SK-MEL-5 (cell line): ENCODE measurements at regions not wholly inside any gene's neighbourhood (a gene's known extent, or its start where the extent isn't known, plus 50 kb on each side); places are given as distances from the start of the nearest gene placed in this dataset.
"Not testable (repeated sequence)": the region's sequence is repeated elsewhere in the genome, so short reads cannot be mapped to it uniquely, and the experiment has no call there.

ENCODE experiments used
- DNase-seq: peaks from one replicate; pipeline ENCODE4 v3.0.0-alpha.2; 2016; ENCODE audit warnings: low read depth, low spot score
- in situ Hi-C: cut with HindIII; loops from 2 replicates; pipeline ENCODE4 v1.10.0; 2016; ENCODE audit warnings: low sequenced_read_pairs, high pct_unique_total_duplicates, low pct_unique_long_range_greater_than_20kb

DNA sequence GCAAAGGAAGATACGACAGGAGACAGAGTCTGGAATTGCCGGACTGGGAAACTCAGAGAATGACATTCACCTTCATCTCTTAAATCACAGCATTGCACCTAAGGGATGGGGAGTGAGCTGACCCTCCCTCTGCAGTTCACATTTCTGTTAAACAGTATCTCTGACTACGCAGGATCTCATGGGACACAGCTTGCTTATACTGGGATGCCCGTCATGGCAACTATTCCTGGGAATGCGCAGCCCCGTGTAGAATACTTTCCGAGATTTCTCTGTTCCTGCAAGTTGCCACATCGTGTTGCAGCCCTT is 232.5 kb upstream of the HES1 start:
- DNase-seq: no peak
- in situ Hi-C loops: no loop called here

DNA sequence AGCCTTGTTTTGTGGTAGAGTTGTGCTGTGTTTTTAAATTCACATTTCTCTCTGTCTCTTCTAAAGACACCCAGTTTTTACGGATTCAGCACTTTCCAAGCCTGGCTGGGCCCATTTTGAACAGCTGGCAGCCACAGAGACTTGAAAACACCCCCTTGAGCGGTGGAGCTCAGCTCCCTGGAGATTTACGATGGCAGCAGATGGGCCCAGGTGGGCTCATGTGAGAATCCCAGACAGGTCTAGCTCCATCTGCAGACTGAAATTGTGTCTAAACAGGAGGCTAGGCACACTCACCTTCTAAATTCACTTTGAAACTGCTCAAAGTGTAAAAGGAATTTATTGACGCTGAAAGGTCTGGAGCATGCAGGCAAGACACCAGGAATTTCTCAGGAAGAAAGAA is 232.0 kb upstream of the HES1 start:
- in situ Hi-C loops: no loop called here
- DNase-seq: no peak

DNA sequence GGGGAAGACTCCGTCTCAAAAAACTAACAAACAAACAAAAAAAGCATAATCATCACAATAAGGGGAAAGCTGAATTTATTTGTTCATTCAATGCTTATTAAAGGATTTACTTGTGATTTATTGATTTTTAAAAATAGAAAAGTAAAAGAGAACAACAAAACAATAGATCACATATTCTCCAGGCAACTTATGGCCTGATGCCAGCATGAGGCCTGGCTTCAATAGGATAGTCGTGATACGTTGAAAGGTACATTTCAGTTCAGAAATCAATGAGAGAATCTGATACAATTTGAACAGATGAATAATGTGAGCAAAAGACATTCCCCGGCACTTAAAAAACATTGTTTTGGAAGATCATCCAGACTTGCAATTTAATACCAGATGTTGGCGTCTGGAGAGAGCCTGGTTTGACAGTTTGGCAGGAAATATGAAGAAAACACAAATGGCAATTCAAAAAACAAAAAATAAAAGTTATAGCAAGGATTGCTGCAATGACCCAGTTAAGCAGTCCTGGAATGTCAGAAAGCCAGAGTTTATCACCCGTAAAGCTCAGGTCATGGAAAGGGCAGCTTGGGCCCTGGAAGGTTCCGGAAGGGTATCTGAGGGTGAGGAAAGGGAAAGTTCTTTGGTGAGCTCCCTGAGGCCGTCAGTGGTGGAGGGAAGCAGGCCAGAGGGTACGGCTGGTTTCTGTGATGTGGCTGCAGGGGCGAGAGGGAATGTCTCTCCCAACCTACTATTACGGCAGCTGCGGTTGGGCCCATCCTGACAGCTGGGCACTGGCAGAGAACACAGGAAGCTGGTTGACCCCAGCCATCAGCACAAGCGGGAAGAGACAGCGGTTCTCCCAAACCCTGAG is 230.2 kb upstream of the HES1 start:
- no peak for DNase-seq
- in situ Hi-C loops: no loop called here

DNA sequence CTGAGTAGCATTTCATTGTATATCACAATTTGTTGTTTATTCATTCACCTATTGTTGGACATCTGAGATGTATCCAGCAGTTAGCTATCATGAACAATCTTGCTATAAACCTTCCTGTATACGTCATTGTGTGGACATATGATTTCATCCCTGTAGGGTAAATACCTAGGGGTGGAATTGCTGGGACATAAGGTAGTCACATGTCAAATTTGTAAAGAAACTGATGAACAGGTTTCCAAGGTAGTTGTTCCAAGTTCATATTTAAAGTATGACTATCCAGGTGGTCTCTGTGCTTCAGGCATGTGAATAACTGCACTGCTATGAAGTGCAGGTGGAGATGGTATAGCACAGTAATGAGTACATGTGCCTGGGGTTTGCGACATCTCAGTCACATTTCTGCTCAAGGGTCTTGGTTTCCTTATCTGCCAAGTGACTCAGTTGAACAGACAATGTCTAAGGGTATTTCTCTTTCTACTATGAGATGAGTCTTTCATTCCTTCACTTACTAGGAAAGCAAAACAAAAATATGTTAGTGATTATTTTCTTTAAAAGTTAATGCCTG is 229.0 kb upstream of the HES1 start:
- DNase-seq: no peak
- in situ Hi-C loops: no loop called here

DNA sequence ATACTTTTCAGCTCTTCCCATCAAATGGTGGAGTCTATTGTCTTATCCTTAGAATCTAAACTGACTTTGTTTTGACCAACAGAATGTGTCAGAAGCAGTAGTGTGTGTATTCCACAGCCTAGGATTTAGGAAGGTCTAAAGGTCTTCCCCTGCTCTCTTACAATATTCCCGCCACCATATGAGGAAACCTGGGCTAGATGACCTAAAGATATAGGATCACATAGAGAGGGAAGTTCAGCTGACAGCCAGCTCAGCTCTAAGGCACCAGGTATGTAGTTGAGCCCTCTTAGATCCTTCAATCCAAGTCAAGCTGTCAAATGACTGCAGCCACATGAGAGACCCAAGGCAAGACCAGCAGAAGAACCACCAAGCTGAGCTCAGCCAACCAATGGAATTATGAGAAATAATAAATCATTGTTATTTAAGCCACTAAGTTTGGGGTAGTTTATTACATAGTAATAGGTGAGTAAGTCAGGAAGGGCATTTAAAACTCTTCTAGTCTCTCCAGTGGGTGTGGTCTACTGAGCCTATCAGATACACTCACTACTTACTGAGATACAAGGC is 227.7 kb upstream of the HES1 start:
- in situ Hi-C loops: no loop called here
- no peak for DNase-seq

DNA sequence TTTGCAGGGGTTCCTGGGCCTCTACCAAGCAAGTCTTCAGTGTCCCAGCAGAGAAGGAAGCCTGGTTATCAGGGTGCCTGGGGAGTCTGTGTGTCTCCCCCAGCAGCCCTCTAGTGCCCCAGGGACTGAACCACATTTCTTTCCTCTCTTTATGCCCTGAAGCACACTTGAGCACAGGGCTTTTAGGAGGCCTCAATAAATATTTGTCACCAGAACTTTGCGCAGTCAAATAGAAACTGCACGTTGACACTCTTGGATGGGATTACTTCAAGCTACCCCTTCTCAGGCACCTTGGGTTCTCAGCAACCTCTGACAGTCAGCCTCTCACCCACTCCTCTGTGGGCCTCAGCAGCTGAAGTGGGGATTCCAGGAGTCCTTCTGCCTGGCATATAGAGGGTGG is 226.6 kb upstream of the HES1 start:
- no peak for DNase-seq
- in situ Hi-C loops: no loop called here

DNA sequence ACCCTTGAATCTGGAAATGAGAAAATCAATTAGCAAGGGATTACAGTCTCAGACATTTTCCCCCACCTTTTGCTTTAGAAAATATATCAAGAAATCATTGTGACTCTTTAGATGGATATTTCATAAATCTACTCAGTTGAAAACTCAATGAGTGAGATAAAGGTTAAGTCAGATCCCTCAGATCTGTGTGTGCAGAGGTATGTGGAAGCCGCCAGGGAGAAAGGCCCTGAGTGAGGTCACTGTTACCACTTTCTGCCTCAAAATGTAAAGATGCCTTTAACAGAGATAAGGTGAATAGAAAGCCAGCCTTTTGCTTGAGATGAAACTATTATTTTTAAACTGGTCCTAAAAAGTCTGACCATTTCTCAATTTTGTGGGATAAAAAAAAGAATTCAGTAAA is 225.6 kb upstream of the HES1 start:
- in situ Hi-C loops: no loop called here

DNA sequence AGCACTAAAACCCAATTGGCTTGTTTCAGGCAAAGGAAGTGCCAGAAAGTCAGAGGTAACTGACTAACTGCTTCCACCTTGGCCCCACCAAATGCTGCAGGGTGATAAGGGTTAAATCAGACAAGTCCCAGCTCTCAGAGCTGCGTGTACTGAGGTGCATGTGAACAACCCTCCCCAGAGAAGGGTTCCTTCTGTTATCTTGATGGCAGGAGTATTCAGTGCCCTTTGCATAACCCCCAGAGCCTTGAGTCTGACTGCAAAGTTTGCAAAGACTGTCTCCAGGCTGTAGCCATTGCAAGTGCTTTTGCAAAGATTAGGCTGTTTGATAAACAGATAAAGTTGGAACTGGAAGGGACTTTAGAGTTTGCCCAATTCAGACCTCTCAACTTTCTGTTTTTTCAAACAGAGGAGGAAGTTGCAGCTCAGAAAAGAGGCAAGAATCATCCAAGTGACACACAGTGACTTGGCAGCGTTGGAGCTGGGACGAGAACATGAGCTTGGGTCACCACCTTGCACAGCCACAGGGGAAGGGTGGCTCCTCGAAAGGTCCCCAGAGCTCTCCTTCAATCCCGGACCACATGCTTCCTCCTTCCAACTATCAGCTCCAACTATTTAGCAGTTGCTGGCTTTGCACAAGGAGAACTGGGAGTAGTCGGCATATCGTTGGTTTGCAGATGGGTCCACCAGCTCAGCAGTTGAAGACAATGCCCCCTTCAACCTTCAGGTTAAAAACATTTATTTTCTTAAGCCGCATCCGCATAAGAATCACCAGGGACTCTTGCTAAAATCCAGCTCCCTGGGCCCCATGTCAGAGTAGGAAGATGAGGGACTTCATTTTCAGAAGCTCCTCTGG is 224.8 kb upstream of the HES1 start:
- in situ Hi-C loops: no loop called here
- DNase-seq: no peak

More for the DNA sequence above, 225.6 kb upstream of the HES1 start:
- no peak for DNase-seq

DNA sequence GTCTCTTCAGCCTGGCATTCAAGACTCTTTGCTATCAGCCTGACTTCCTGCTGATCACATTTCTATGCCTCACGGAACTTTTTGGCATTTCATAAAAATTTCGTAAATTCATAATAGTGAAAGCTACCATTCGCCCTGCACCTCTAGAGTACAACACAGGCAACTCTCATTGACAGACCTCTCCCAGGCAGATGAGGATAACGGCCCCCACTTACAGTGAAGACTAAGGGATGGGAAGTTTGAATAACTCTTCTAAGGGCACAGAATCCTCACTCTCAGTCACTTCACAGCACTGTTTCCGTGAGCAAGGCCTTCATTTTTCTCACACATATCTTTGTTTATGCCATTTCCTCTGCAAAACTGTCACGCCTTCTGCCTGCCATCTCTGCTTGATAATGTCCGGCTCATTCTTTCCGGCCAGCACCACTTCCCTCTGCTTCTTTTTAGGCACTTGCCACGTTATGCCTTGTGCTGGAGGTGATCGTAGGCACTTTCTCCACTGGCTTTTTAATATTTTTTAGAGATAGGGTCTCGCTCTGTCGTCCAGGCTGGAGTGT is 224.1 kb upstream of the HES1 start:
- DNase-seq: no peak
- in situ Hi-C loops: no loop called here

DNA sequence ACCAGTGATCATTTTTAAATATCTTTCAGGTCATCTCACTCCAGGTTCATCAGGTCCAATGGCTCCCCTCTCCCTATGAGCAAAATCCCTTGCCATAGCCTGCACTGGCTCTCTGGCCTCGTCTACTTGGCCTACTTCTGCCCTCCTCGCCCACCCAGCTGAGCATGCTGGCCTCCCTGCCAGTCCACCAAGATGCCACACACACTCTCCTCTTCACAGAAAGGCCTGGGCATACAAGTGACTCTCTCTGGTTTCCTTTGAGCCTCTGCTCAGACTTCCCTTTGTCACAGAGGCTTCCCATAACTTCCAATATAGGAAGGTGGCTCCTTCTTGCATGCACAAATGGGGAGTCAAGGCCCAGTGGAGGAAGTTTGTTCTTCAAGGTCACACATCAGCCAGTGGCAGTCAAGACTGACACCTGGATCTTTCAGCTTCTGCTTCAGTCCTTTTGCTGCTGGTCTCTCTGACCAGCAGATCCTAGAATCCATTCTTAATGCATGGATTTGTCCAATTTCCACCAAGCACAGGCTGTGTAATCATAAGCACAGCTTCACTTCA is 223.2 kb upstream of the HES1 start:
- no peak for DNase-seq
- in situ Hi-C loops: no loop called here

DNA sequence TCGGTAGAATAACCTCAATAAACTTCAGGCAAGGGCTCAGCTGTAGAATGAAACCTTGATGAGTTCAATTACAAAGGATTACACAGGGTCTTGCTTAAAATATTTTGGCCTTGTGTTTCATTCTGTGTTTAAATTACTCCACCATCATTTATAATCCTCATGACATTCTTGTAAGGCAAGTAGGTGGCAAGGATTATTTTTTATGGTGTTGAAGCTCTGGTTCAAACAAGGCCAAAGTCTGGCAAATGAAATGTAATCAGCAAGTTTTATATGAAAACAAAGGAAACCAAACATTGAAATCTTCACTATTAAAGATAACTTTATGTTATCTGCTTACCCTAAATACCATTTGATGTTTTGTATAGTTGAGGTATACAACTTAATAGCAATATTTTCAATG is 221.3 kb upstream of the HES1 start:
- in situ Hi-C loops: no loop called here
- no peak for DNase-seq

DNA sequence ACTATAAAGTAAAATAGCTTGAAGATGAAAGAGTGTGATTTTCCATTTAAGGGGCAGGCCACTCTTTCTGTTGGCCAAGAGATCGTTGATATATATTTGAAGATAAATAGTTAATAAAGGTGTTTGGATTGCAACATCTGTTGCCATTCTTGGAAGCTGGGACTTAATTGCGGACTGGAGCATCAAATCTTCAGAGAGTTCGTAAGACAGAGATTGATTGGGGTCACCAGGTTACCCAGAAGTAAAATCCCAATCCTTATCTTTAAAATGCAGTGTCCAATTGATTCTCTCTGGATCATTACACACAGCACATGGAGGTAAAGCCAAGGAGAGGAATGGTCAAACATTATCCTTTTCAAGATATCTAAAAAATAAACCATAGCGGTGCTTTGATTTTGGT is 220.8 kb upstream of the HES1 start:
- in situ Hi-C loops: no loop called here

DNA sequence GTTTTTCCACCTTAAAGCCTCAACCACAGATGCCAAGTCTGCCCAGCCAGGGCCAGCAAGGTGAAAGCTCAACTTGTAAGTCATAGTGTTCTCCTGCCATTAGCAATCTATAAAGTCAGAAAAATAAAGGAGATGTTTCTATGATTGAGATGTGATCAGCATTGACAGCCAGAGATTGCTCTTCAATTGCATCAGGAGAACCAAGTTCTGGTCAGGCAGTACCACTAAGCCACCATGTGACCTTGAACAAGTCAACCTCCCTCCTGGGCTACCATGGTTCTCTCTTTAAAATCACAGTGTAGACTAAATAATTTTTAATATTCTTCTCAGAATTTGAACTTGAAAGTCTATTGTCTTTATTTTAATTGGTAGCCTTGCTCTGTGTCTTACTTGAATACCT is 220.3 kb upstream of the HES1 start:
- in situ Hi-C loops: no loop called here

More for the DNA sequence above, 220.8 kb upstream of the HES1 start:
- DNase-seq: no peak

DNA sequence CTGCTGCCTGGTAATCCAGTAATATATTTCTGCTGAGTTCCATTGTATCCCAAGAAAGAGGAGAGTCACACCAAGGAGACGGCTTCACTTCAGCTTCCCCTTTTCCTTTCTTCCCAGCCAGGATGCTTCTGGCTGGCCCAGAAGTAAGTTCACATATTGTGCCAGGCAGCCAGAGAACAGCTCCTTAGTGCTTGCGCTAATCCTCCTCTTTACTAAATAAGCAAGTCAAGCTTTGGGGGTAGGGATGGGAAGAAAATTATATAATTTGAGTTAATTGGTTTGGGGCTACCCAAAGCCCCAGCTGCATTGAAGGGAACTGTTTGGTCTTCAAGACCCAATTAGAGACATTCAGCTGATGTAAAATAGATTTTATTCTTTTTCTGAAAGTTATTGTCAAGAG is 218.8 kb upstream of the HES1 start:
- in situ Hi-C loops: no loop called here
- no peak for DNase-seq

More for the DNA sequence above, 220.3 kb upstream of the HES1 start:
- DNase-seq: no peak

DNA sequence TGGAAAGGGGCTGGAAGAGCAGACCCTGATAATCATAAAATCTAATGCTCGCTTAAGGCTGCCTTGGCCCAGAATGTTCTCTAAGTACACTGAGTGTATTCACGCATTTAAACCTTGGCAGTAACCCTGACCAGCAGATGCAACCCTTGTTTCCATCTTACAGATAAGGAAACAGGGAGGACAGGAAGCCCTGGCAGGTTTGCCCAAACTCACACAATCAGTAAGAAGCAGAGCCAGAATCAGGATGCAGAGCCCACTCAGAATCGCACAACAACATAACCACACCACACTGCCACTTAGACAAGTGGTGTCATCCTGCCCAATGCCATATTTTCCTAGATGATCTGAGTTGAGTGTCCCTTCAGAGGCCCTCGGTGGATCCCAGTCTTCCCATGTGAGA is 214.5 kb upstream of the HES1 start:
- in situ Hi-C loops: no loop called here
- DNase-seq: no peak

DNA sequence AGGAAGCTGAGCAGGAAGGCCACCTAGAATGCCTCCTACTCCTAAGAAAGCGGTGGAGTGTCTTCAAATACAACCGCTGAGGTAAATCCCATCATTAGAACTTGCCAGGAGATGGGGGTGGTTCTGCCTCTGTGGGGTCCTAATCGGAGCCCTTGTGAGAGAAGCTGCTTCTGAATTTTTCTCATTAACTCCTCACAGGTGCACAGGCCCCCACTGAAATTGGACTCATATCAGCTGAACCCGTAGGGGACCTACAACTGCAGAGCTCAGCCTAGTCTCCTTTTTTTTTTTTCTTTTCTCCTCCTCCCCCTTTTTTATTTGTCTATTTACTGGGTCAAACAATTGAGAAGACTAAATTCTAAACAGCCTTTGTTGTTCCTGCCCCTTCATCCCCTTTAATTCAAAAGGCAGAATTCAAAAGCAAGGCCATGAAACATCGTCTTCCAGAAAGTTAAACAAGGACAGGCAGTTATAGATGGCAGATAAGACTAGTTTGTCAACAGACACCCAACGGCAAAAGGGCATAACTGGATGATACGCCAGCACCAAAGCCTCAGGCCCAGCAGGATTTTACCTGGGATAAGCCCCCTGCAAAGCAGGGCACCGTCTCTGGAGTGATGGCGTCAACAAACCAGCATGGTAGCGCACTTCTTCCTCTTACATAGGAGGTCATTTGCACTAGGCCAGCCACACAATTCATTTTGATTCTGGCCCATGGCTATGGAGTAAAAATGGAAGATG is 213.7 kb upstream of the HES1 start:
- in situ Hi-C loops: no loop called here
- no peak for DNase-seq

DNA sequence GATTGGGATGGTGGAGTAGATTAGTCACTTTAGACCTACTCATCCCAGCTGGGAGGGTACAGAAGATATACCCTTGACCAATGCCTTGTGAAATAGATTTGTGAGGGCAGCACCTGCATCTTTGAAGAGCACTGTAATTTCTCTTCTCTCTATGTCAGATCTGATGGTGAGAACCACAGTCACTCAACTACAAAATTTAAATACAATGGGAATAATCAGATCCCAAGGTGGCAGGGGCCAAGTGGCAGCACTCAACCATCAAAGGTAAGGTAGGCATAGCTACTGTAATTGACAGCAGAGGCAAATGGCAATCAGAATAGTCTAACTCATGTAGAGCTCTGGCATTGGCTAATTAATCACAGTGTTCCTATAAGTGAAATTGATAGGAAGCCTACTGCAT is 212.0 kb upstream of the HES1 start:
- in situ Hi-C loops, DNase-seq: not testable (repeated sequence)
